ENCODE measurements at regions not wholly inside any gene's neighbourhood (a gene's known extent, or its start where the extent isn't known, plus 50 kb on each side); places are given as distances from the start of the nearest gene placed in this dataset.

GRCh38 chr1:185497177-185497576 lies 180.1 kb upstream of the IVNS1ABP start:
- TF ChIP-seq CEBPB (IDR thresholded peaks at IDR 0.05; ENCODE audit: low read depth, low read length): no peak
- TF ChIP-seq MXI1 (IDR thresholded peaks at IDR 0.05; ENCODE audit: borderline replicate concordance, low read depth, low read length): no peak
- TF ChIP-seq NFE2L2 (IDR thresholded peaks at IDR 0.05; ENCODE audit: low read depth, low read length): no peak
- no peak for TF ChIP-seq CHD1 (IDR thresholded peaks at IDR 0.05; ENCODE audit: low read depth, low read length)
- TF ChIP-seq USF2 (IDR thresholded peaks at IDR 0.05; ENCODE audit: low read depth, low read length): no peak
- no peak for TF ChIP-seq CTCF (conservative IDR thresholded peaks at IDR 0.05; ENCODE audit: low read depth, low read length)
- no peak for TF ChIP-seq RAD21 (IDR thresholded peaks at IDR 0.05; ENCODE audit: low read length)
- no peak for TF ChIP-seq SMC3 (IDR thresholded peaks at IDR 0.05; ENCODE audit: low read depth, low read length)
- no peak for TF ChIP-seq RCOR1 (IDR thresholded peaks at IDR 0.05; ENCODE audit: insufficient replicate concordance, low read length)
- no peak for TF ChIP-seq FOS (IDR thresholded peaks at IDR 0.05; ENCODE audit: low read depth, low read length)
- TF ChIP-seq BHLHE40 (IDR thresholded peaks at IDR 0.05; ENCODE audit: low read depth, low read length): no peak
- no peak for TF ChIP-seq MAZ (IDR thresholded peaks at IDR 0.05; ENCODE audit: borderline replicate concordance, low read depth, low read length)
- TF ChIP-seq ELK1 (IDR thresholded peaks at IDR 0.05; ENCODE audit: borderline replicate concordance, low read depth, low read length): no peak
- no peak for TF ChIP-seq MAFK (IDR thresholded peaks at IDR 0.05; ENCODE audit: low read depth, low read length)
- TF ChIP-seq RFX5 (IDR thresholded peaks at IDR 0.05; ENCODE audit: low read depth, low read length): no peak
- TF ChIP-seq POLR2A (IDR thresholded peaks at IDR 0.05; ENCODE audit: low read depth, low read length): no peak
- H2AFZ ChIP-seq (replicated peaks; ENCODE audit: low read length, poor library complexity): no peak overlapping the region
- no peak for DNase-seq
- no peak overlapping the region for H3K27ac ChIP-seq (ENCODE audit: insufficient read depth, low read length)
- H4K20me1 ChIP-seq (ENCODE audit: insufficient read depth, low read length): no peaks in the 10 kb centered on the region
- H2AK5ac ChIP-seq (ENCODE audit: low read depth, low read length): no peak overlapping the region
- no peak overlapping the region for H2BK15ac ChIP-seq (ENCODE audit: low read depth, low read length)
- POLR2A ChIA-PET (ENCODE audit: unreplicated experiment): no interaction called here
- H3K18ac ChIP-seq (ENCODE audit: low read depth, low read length): no peak overlapping the region
- H3K9me1 ChIP-seq (ENCODE audit: insufficient read depth, low read length): no peaks in the 10 kb centered on the region
- intact Hi-C loops (cut with micrococcal nuclease) (no loop called here), in situ Hi-C loops (cut with MboI; ENCODE audit: low sequenced_read_pairs) (no loop called here), dilution Hi-C loops (cut with HindIII; ENCODE audit: low sequenced_read_pairs, unreplicated experiment) (no loop called here)
- H3K9ac ChIP-seq (ENCODE audit: low read depth, low read length): no peak overlapping the region
- BruUV-seq (replicated peaks): no TSS peak
- no peak overlapping the region for H2BK20ac ChIP-seq (ENCODE audit: low read depth, low read length)
- ATAC-seq (ENCODE audit: low read depth): no peak
- H3K36me3 ChIP-seq (ENCODE audit: control insufficient read depth, insufficient read depth, low read length): no peaks in the 10 kb centered on the region
- no peak overlapping the region for H3K23ac ChIP-seq (ENCODE audit: low read depth, low read length)
- no peak overlapping the region for H2AK9ac ChIP-seq (replicated peaks; ENCODE audit: low read depth, low read length, poor library complexity)
- no peaks in the 10 kb centered on the region for H3K79me1 ChIP-seq (ENCODE audit: low read depth in 1 of 2, low read length in 2 of 2)
- no peak overlapping the region for H3K14ac ChIP-seq (replicated peaks; ENCODE audit: low read depth, low read length)
- H3K4me3 ChIP-seq (ENCODE audit: insufficient read depth, low read depth, low read length): no peak overlapping the region
- H2BK120ac ChIP-seq (ENCODE audit: low read depth, low read length): no peak overlapping the region
- H4K5ac ChIP-seq (ENCODE audit: low read depth, low read length): no peak overlapping the region
- no peak overlapping the region for H4K8ac ChIP-seq (ENCODE audit: low read depth in 2 of 2, low read length in 2 of 2)
- CTCF ChIA-PET: no interaction called here
- H3K9me3 ChIP-seq (ENCODE audit: control insufficient read depth, insufficient read depth, low read length): no peaks in the 10 kb centered on the region
- H4K91ac ChIP-seq (ENCODE audit: insufficient read depth, low read depth, low read length): no peak overlapping the region
- H3K4ac ChIP-seq (ENCODE audit: low read depth, low read length): no peak overlapping the region
- H3K27me3 ChIP-seq (ENCODE audit: control insufficient read depth, insufficient read depth, low read length): no peaks in the 10 kb centered on the region
- no peak overlapping the region for H3K4me2 ChIP-seq (ENCODE audit: low read depth, low read length)
- H3K56ac ChIP-seq (ENCODE audit: extremely low read depth, insufficient read depth, low read length): no peak overlapping the region
- H3K4me1 ChIP-seq (ENCODE audit: control insufficient read depth, insufficient read depth, low read length): no peaks in the 10 kb centered on the region
- H2BK5ac ChIP-seq (ENCODE audit: low read depth, low read length, poor library complexity, severe bottlenecking): no peak overlapping the region

Measured in IMR-90 (cell line).